G401 (cell line): ENCODE measurements at regions not wholly inside any gene's neighbourhood (a gene's known extent, or its start where the extent isn't known, plus 50 kb on each side); places are given as distances from the start of the nearest gene placed in this dataset.

Experiments used
- DNase-seq: peaks from one replicate; pipeline ENCODE4 v3.0.0-alpha.2; 2015; ENCODE audit warnings: low spot score
- in situ Hi-C: cut with HindIII; loops from 2 replicates; pipeline ENCODE4 v1.10.0; 2016; ENCODE audit warnings: low sequenced_read_pairs, mixed read lengths

GRCh38 chr19:28521614-28522544 lies 691.1 kb downstream of the UQCRFS1 start:
- in situ Hi-C loops: no loop called here

GRCh38 chr19:28520998-28521568 lies 691.9 kb downstream of the UQCRFS1 start:
- no peak for DNase-seq
- in situ Hi-C loops: no loop called here

More at GRCh38 chr19:28521614-28522544, 691.1 kb downstream of the UQCRFS1 start:
- DNase-seq: no peak

- DNase-seq: peak; percentile 43
- in situ Hi-C loops: no loop called here
Measured at GRCh38 chr19:28519952-28520861, 692.7 kb downstream of the UQCRFS1 start.

DNA sequence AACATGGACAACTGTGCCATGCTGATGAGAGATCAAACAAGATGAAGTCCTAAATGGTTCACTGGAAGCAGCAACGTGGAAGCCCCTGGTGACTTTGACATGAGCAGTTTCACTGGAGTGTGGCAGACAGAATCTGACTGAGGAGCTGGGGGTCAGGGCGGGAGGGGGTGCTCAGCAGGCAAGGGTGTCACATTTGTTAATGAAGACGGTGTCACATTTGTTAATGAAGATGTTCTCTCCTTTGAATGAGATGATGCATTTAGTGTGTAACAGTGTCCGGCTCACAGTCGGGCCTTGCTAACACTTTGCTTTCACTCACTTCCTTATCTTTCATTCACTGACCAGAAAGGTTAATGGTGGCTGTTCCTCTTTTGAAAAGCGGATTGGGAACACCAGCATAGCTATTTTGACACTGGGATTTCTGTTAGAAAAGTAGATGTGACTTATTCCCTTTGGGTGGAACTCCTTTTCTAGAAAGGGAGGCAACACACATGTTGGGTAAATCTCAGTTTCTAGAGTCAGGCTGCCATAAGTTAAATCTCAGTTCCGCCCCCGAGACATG lies 693.7 kb downstream of the UQCRFS1 start:
- in situ Hi-C loops: no loop called here

GRCh38 chr19:28516415-28516872 lies 696.5 kb downstream of the UQCRFS1 start:
- in situ Hi-C loops: no loop called here

More for the DNA sequence above, 693.7 kb downstream of the UQCRFS1 start:
- DNase-seq: no peak

DNA sequence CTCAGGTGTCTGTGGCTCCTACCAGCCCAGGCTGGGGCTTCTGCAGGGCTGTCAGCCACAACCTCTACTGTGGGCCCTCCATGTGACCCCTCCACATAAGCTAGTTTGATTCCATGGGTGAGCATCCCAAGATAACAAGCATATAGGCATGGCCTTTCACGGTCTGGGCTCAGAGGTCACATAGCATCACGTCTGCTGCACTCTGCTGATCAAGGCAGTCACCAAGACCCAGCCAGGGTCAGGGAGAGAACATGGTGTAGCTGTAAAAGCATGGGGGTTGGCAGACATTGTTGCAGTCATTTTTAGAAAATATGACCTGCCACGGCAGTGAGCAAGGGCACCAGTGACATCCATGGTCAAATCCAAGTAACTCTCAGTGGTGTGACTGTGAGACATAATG lies 698.8 kb downstream of the UQCRFS1 start:
- in situ Hi-C loops: no loop called here
- DNase-seq: no peak

More at GRCh38 chr19:28516415-28516872, 696.5 kb downstream of the UQCRFS1 start:
- no peak for DNase-seq

DNA sequence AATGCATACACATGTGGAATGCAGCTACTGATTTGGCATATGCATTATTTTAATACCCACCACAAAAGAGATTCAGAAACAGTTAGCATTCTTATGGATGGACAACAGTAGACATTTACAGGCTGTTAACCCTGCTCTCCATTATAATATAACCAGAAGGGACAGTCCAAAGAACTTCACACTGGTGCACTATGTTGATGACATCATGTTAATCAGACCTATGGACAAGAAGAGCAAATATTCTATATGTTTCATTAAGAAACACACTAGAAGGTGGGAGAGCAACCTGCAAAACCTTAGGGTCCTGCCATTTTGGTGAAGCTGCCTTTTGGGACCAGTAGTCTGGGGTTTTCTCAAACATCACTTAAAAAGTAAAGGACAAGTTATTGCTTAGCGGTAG lies 701.3 kb downstream of the UQCRFS1 start:
- no peak for DNase-seq
- in situ Hi-C loops: no loop called here

DNA sequence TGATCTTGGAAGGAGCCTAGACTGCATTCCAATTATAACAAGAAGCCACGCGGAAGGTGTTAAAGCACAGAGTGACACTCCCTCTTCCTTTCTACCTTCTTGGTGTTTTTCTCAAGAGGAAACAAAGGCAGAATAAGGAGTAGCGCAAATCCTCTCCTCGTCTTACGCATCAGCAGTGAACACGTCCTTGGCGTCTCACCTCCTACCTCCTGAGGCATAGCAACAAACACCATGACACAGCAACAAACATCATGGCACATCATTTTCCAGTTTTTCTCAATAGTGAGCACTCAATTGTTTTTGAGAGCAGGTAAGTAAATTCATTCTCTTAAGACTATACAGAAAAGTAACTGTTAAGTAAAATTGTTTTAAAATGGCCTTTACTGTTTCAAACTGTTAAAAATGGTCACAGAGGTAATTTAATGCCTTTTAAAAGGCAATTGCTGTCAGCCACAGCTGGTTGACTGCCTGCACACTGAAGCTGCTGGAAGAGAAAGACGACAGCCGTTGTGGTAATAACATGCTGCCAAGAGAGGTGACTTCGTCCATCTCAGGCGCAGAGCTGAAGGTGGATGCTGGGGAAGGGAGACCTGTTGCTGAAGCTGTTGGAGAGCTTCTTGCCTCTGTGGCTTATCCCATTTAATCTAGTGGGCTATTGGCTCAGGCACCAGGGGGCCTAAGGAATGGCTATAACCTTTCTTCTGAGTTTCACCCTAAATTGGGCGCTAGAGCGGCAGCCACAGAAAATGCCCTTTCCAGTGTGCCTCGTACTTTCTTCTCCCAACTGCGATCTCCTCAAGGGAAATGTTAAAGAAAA lies 703.7 kb downstream of the UQCRFS1 start:
- in situ Hi-C loops: no loop called here
- DNase-seq: no peak

DNA sequence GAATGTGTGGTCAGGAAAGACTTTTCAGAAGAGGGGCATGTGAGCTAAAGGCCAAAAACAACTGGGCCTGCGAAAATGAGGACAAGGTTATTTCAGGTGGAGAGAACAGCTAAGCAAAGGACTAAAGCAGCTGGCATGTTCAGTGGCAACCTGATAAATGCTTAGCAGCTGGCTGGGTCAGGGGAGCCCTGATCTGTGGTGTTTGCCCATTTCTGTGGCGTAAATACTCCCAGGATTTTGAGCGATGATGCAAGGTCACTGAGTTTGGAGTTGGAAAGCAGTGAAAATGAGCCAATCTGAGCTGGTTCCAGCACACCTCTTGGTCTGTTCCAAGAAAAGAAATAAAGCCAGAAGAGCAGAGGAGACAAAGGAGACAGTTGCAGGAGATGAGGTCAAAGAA lies 704.3 kb downstream of the UQCRFS1 start:
- in situ Hi-C loops: no loop called here
- DNase-seq: no peak

- no peak for DNase-seq
- in situ Hi-C loops: no loop called here
Measured at GRCh38 chr19:28505933-28506332, 707.0 kb downstream of the UQCRFS1 start.

- DNase-seq: no peak
- in situ Hi-C loops: no loop called here
Measured at GRCh38 chr19:28505134-28505533, 707.8 kb downstream of the UQCRFS1 start.

- no peak for DNase-seq
- in situ Hi-C loops: no loop called here
Measured at GRCh38 chr19:28504727-28505126, 708.2 kb downstream of the UQCRFS1 start.

DNA sequence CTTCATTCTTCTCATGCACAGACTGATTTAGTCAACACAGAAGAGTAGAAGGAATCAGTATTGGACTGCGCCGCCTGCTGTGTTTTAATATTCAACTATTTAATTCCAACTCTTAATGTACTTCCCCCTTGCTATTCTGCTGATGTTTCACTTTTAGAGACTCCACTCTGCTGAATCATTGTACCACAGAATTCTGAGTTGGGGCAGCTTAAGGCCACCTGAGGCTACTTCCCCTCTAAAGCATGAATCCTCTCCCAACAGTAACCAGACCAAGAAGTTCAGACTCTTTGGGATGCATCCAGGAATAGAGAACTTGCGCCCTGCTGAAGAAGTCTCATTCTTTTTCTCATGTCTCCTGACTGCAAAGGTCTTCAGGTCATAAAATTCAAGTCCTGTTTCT lies 708.8 kb downstream of the UQCRFS1 start:
- in situ Hi-C loops: no loop called here
- DNase-seq: no peak

DNA sequence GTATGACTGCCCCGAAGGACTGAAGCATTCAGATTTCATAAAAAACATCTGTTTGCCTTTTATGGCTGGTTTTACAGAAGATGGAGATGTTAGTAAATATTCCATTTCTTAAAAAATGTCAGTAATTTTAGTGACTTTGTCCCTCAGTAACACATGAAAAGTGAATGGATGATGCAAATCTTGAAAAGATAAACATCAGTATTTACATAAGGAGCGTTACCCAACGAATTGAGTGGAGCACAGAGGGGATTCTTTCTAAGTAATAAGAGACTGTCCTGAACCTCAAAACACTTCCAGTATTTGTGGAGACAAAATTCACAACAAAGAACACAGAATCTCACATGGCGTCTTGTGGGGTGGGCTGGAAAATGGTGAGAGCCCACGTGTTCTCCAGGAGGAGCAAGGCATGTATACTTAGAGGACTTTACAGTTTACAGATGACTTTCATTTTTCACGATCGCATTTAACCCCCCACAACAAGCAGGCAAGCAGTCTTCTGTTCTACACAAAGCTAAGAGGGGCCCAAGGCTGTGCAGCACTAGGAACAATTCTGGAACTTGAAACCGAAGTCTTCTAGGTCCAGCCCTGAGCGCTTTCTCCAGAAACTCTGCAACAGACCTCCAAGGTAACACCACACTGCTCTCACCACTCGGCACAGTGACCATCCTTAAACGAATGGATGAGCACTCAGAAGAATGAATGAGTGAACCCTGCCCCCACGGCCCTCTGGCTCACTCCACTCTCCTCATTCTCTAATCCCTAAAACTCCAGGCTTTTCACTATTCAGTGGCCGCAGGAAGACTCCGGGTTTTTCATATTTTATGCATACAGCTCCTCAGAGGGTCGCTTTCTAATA lies 709.8 kb downstream of the UQCRFS1 start:
- in situ Hi-C loops: no loop called here
- no peak for DNase-seq

DNA sequence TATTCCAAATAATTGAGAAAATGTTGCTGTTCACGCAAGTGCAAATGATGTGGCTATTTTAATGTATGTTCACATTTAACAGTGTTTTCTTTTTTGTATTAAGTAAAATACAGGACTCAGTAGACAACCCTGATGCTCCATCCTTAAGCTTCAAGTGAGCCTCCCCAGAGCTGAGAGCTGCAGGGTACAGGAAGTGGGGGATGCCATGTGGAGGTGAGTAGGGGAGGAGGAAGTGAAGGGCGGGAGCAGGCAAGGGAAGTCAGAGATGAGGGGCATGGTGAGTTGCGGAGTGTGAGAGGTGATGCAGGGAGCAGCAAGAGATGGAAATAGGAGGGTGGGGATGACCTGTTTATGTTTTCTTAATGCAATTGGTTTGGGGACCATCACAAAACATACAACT lies 711.0 kb downstream of the UQCRFS1 start:
- DNase-seq: no peak
- in situ Hi-C loops: no loop called here

DNA sequence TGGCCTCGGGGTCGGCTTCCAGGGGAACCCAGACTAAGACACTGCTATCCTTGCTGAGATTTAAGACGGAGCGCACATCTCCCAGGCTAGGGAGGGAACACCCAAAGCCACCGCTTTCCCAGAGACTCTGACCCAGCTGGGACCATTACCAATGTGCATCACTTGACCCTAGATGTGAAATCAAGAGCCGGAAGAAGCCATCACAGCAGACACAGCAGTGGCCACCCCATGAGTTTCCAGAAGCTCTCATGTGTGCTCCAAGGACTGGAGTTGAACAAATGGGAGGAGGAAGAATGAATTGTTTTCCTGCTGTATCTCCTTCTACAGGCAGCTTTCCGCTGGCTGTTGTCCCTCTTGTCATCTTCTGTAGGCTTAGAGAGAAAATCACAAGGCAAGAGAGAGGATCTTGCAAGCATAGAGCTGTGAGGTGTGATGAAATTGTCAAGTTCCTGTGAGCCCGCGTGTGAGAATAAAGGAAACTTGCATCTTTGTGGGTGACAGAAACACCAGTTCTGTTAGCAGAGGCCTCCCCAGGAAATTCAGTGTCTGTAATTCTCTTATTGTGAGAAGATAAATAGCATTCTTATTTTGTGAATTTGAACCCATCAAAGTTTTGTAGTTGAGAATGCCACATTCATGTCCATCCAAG lies 711.8 kb downstream of the UQCRFS1 start:
- DNase-seq: no peak
- in situ Hi-C loops: no loop called here

GRCh38 chr19:28500296-28500695 lies 712.7 kb downstream of the UQCRFS1 start:
- DNase-seq: no peak
- in situ Hi-C loops: no loop called here
